Adrenal gland (tissue), 9 donors: ENCODE measurements at regions not wholly inside any gene's neighbourhood (a gene's known extent, or its start where the extent isn't known, plus 50 kb on each side); places are given as distances from the start of the nearest gene placed in this dataset.

ENCODE experiments used
- DNase-seq, 7 donors: peaks; one replicate each; pipeline ENCODE4 v3.0.0-alpha.2; 2019 to 2020
- H3K27ac ChIP-seq, 5 donors: fragments of 200-600 bp; sonication (generic) in 4 of 5; 1 replicate in 3 of 5; 2 replicates in 2 of 5; pipeline versions ENCODE4 v1.5.1 to v1.8.0; 2016 to 2020; ENCODE audit warnings: mild to moderate bottlenecking in 1 of 5
- H3K27me3 ChIP-seq: fragments of 200-600 bp; 2 replicates; pipeline ENCODE4 v1.8.0; 2021
- H3K36me3 ChIP-seq, 2 donors: fragments of 200-600 bp; replicated peaks in 1 of 2; 1 replicate in 1 of 2; 2 replicates in 1 of 2; pipeline versions ENCODE4 v1.5.1 to v1.8.0; 2018 to 2022
- H3K4me1 ChIP-seq, 2 donors: fragments of 200-600 bp; replicated peaks in 1 of 2; 1 replicate in 1 of 2; 2 replicates in 1 of 2; pipeline versions ENCODE4 v1.5.1 to v1.8.0; 2018 to 2021
- H3K4me3 ChIP-seq, 4 donors: fragments of 200-600 bp; sonication (generic) in 3 of 4; one replicate each; pipeline ENCODE4 v1.5.1; 2016 to 2018
- H3K9me3 ChIP-seq, 3 donors: fragments of 200-600 bp; sonication (generic) in 1 of 3; replicated peaks in 1 of 3; 1 replicate in 2 of 3; 2 replicates in 1 of 3; pipeline versions ENCODE4 v1.5.1 to v1.8.0; 2016 to 2021
- CTCF ChIP-seq, 6 experiments: fragments of 450-650 bp in 4 of 6; fragments of 200-600 bp in 2 of 6; sonication (generic) in 1 of 6; IDR thresholded peaks; 1 replicate in 5 of 6; 2 replicates in 1 of 6; pipeline versions ENCODE4 v1.5.1 to v1.8.0; 2016 to 2021; ENCODE audit warnings: antibody characterized with exemption in 6 of 6, mild to moderate bottlenecking in 2 of 6, moderate library complexity in 1 of 6
- POLR2A ChIP-seq, 2 donors: fragments of 450-650 bp; IDR thresholded peaks; one replicate each; pipeline ENCODE4 v1.6.1; 2017; ENCODE audit warnings: antibody characterized with exemption in 2 of 2, mild to moderate bottlenecking in 2 of 2, moderate library complexity in 1 of 2
- WGBS, 4 donors: extraction: QIAGEN DNeasy Blood & Tissue Kit in 2 of 4; methylation state at CpG; one replicate each; pipeline versions ENCODE4 v1.1.5 to v1.1.7; 2013 to 2017; 5-methylcytosine and 5-hydroxymethylcytosine counted together
- intact Hi-C, 2 donors: fragments of 100-400 bp; cut with DNase I; formaldehyde crosslinking; loops; one replicate each; pipeline versions ENCODE4 v1.14.1 to v1.15.0; 2022 to 2023
- donor health status: healthy with polysubstance abuse.
- donor health status: Bipolar disorder and iron deficiency.
- donor health status: DM: yes; HTN: yes; CAD: no.
- donor health status: DM: no; HTN: no; CAD: no.
- donor health status: DM: no; HTN: no; CAD: no.

GRCh38 chr2:129205176-129205575 lies 774.3 kb upstream of the RAB6C start:
- H3K36me3 ChIP-seq = no peaks in the 10 kb centered on the region
- TF ChIP-seq POLR2A (IDR thresholded peaks at IDR 0.05) (no peak), CTCF (IDR thresholded peaks at IDR 0.05) (no peak)
- H3K27ac ChIP-seq = no peak overlapping the region
- intact Hi-C loops = no loop called here
- peaks cover 0 to 3% of the 10 kb centered on the region in 2 donors for H3K4me1 ChIP-seq
- no peak for DNase-seq
- no peak overlapping the region for H3K4me3 ChIP-seq
- WGBS, 4 donors = 28 to 52% (median 41%) methylated on average over 1 of the region's 1 CpG
- no peaks in the 10 kb centered on the region for H3K27me3 ChIP-seq
- H3K9me3 ChIP-seq = no peaks in the 10 kb centered on the region

- DNase-seq = no peak
- 66 to 79% (median 74%) methylated on average over 5 of the region's 5 CpGs for WGBS, 4 donors
- no peak for TF ChIP-seq CTCF (IDR thresholded peaks at IDR 0.05)
- intact Hi-C loops = no loop called here
- peaks cover 0 to 3% of the 10 kb centered on the region in 2 donors for H3K4me1 ChIP-seq
- H3K27ac ChIP-seq = no peak overlapping the region
- no peaks in the 10 kb centered on the region for H3K27me3 ChIP-seq
- H3K36me3 ChIP-seq = no peaks in the 10 kb centered on the region
- H3K4me3 ChIP-seq = no peak overlapping the region
- no peaks in the 10 kb centered on the region for H3K9me3 ChIP-seq
These were observed 773.7 kb upstream of the RAB6C start for GRCh38 chr2:129205766-129206165.

GRCh38 chr2:129212299-129212958 lies 767.0 kb upstream of the RAB6C start:
- H3K36me3 ChIP-seq = no peaks in the 10 kb centered on the region
- intact Hi-C loops = no loop called here
- no peak for DNase-seq
- no peak for TF ChIP-seq POLR2A (IDR thresholded peaks at IDR 0.05)
- H3K4me1 ChIP-seq = peaks cover 0 to 3% of the 10 kb centered on the region in 2 donors
- H3K9me3 ChIP-seq = no peaks in the 10 kb centered on the region
- 70 to 80% (median 75%) methylated on average over 5 of the region's 5 CpGs for WGBS, 4 donors
- H3K27ac ChIP-seq = no peak overlapping the region
- H3K4me3 ChIP-seq = no peak overlapping the region
- no peaks in the 10 kb centered on the region for H3K27me3 ChIP-seq

GRCh38 chr2:129224022-129224421 lies 755.4 kb upstream of the RAB6C start:
- H3K4me1 ChIP-seq = no peaks in the 10 kb centered on the region
- WGBS, 4 donors = 79 to 86% (median 81%) methylated on average over 10 of the region's 10 CpGs
- DNase-seq = no peak
- no peaks in the 10 kb centered on the region for H3K36me3 ChIP-seq
- no peak for TF ChIP-seq POLR2A (IDR thresholded peaks at IDR 0.05)
- no peak overlapping the region for H3K27ac ChIP-seq
- H3K9me3 ChIP-seq = no peaks in the 10 kb centered on the region
- no peaks in the 10 kb centered on the region for H3K27me3 ChIP-seq
- H3K4me3 ChIP-seq = no peak overlapping the region
- intact Hi-C loops = no loop called here

- intact Hi-C loops = no loop called here
- no peaks in the 10 kb centered on the region for H3K9me3 ChIP-seq
- H3K4me3 ChIP-seq = no peak overlapping the region
- no peaks in the 10 kb centered on the region for H3K4me1 ChIP-seq
- WGBS, 4 donors = 74 to 92% (median 89%) methylated on average over 3 of the region's 3 CpGs
- no peak for DNase-seq
- TF ChIP-seq CTCF (IDR thresholded peaks at IDR 0.05) (no peak), POLR2A (IDR thresholded peaks at IDR 0.05) (no peak)
- H3K27me3 ChIP-seq = no peaks in the 10 kb centered on the region
- H3K36me3 ChIP-seq = no peaks in the 10 kb centered on the region
- no peak overlapping the region for H3K27ac ChIP-seq
These were observed 755.0 kb upstream of the RAB6C start for GRCh38 chr2:129224486-129224885.
